Progenitor cell of endocrine pancreas (in vitro differentiated cells): ENCODE measurements at regions not wholly inside any gene's neighbourhood (a gene's known extent, or its start where the extent isn't known, plus 50 kb on each side); places are given as distances from the start of the nearest gene placed in this dataset.

Source experiments
- DNase-seq: peaks from one replicate; pipeline ENCODE4 v3.0.0; 2021; ENCODE audit warnings: low spot score; ENCODE audit not compliant: unreplicated experiment
- H3K27ac Mint-ChIP-seq: 2 replicates; pipeline ENCODE4 v1.8.0; 2021; ENCODE audit warnings: mild to moderate bottlenecking, moderate library complexity, mixed read lengths
- H3K27me3 Mint-ChIP-seq: 2 replicates; pipeline ENCODE4 v1.8.0; 2021; ENCODE audit warnings: mixed read lengths
- H3K36me3 Mint-ChIP-seq: 2 replicates; pipeline ENCODE4 v1.8.0; 2022; ENCODE audit warnings: mixed read lengths; ENCODE audit not compliant: insufficient read depth
- H3K4me1 Mint-ChIP-seq: 2 replicates; pipeline ENCODE4 v1.8.0; 2021; ENCODE audit warnings: low read depth, mixed read lengths
- H3K4me3 Mint-ChIP-seq: 2 replicates; pipeline ENCODE4 v1.8.0; 2021; ENCODE audit warnings: low read depth, mild to moderate bottlenecking, moderate library complexity, mixed read lengths
- H3K9me3 Mint-ChIP-seq: 2 replicates; pipeline ENCODE4 v1.8.0; 2021; ENCODE audit warnings: low read depth, mixed read lengths
- CTCF ChIP-seq: fragments of 200-600 bp; sonication (generic); IDR thresholded peaks from one replicate; pipeline ENCODE4 v1.5.0; 2021; ENCODE audit warnings: antibody characterized with exemption, mild to moderate bottlenecking; ENCODE audit not compliant: unreplicated experiment

DNA sequence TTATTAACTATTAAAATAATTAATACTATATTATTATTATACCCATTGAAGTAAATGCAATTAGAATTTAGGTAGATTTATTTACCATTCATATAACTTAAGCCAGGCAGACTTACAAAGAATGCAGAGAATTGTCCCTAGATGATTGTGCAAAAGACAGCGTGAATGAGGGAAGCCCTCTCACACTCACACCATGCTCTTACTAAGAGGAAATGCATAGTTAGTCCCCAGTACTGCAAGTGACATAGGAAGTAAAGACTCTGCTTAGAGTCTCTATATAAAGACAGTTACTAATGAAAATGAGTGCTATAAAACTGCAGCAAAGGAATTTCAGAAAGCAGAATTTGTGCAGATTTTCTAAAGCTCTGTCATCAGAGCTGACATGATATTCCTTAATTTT is 270.4 kb downstream of the ZBBX start:
- no peaks in the 10 kb centered on the region for H3K9me3 Mint-ChIP-seq
- no peak for TF ChIP-seq CTCF
- no peaks in the 10 kb centered on the region for H3K4me1 Mint-ChIP-seq
- no peak overlapping the region for H3K4me3 Mint-ChIP-seq
- H3K27me3 Mint-ChIP-seq, result no peaks in the 10 kb centered on the region
- no peak overlapping the region for H3K27ac Mint-ChIP-seq
- no peak for DNase-seq
- no peaks in the 10 kb centered on the region for H3K36me3 Mint-ChIP-seq

DNA sequence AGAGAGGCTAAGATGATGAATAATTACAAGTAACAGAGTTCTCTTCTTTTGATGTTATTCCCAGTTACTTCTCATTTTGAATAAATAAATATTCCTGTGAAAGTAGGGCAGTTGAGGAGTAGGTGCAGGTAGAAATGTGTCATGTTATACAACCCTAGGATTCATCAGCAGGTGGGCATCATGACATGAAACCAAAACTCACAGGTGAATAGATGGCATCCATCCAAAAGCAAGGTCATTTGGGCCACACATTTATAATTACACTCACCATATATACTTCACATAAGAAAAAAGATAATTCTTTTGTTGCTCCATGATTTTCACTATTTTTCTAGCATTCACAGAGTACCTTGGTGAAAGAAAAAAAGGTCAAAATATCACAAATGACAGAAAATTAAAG is 273.6 kb downstream of the ZBBX start:
- H3K27ac Mint-ChIP-seq, result no peak overlapping the region
- DNase-seq, result no peak
- no peak for TF ChIP-seq CTCF
- no peaks in the 10 kb centered on the region for H3K9me3 Mint-ChIP-seq
- H3K4me1 Mint-ChIP-seq, result no peaks in the 10 kb centered on the region
- H3K4me3 Mint-ChIP-seq, result no peak overlapping the region
- H3K36me3 Mint-ChIP-seq, result no peaks in the 10 kb centered on the region
- H3K27me3 Mint-ChIP-seq, result no peaks in the 10 kb centered on the region

GRCh38 chr3:167102071-167102470 is 278.0 kb downstream of the ZBBX start:
- Mint-ChIP-seq H3K27me3 (no peaks in the 10 kb centered on the region), H3K4me3 (no peak overlapping the region), H3K9me3 (no peaks in the 10 kb centered on the region), H3K27ac (no peak overlapping the region), H3K36me3 (no peaks in the 10 kb centered on the region), H3K4me1 (no peaks in the 10 kb centered on the region)
- DNase-seq, result no peak
- peak; percentile 22 for TF ChIP-seq CTCF

DNA sequence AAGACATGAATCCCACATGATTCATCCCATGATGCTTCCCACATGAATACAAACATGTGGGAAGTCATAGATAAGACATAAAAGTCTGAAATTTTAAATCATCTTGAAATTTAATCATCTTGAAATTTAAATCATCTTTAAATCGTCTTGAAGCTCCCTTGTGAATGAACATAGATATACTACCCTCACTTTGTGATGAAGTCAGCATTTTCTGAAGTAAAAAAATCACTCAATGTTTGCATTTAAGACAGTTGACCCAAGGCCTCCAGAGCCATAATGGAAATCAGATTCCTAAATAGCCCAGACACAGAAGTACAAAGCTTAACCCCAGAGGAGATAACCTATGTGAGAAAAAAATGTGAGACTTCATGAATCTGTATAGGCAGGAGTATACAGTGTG is 279.4 kb downstream of the ZBBX start:
- Mint-ChIP-seq H3K27me3 (no peaks in the 10 kb centered on the region), H3K27ac (no peak overlapping the region), H3K36me3 (no peaks in the 10 kb centered on the region), H3K9me3 (no peaks in the 10 kb centered on the region), H3K4me3 (no peak overlapping the region), H3K4me1 (no peaks in the 10 kb centered on the region)
- TF ChIP-seq CTCF, result no peak
- no peak for DNase-seq

GRCh38 chr3:167100200-167100599 is 279.9 kb downstream of the ZBBX start:
- no peaks in the 10 kb centered on the region for H3K27me3 Mint-ChIP-seq
- H3K9me3 Mint-ChIP-seq, result no peaks in the 10 kb centered on the region
- no peak overlapping the region for H3K27ac Mint-ChIP-seq
- no peak overlapping the region for H3K4me3 Mint-ChIP-seq
- H3K4me1 Mint-ChIP-seq, result no peaks in the 10 kb centered on the region
- H3K36me3 Mint-ChIP-seq, result no peaks in the 10 kb centered on the region
- DNase-seq, result no peak
- no peak for TF ChIP-seq CTCF
